ENCODE measurements at regions not wholly inside any gene's neighbourhood (a gene's known extent, or its start where the extent isn't known, plus 50 kb on each side); places are given as distances from the start of the nearest gene placed in this dataset.

- TF ChIP-seq, protein P1, sequence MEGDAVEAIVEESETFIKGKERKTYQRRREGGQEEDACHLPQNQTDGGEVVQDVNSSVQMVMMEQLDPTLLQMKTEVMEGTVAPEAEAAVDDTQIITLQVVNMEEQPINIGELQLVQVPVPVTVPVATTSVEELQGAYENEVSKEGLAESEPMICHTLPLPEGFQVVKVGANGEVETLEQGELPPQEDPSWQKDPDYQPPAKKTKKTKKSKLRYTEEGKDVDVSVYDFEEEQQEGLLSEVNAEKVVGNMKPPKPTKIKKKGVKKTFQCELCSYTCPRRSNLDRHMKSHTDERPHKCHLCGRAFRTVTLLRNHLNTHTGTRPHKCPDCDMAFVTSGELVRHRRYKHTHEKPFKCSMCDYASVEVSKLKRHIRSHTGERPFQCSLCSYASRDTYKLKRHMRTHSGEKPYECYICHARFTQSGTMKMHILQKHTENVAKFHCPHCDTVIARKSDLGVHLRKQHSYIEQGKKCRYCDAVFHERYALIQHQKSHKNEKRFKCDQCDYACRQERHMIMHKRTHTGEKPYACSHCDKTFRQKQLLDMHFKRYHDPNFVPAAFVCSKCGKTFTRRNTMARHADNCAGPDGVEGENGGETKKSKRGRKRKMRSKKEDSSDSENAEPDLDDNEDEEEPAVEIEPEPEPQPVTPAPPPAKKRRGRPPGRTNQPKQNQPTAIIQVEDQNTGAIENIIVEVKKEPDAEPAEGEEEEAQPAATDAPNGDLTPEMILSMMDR (IDR thresholded peaks at IDR 0.05 in 2 of 3, conservative IDR thresholded peaks at IDR 0.05 in 1 of 3; ENCODE audit: control insufficient read depth in 2 of 3, extremely low read depth in 1 of 3, insufficient read depth in 1 of 3, low read depth in 3 of 3, low read length in 3 of 3) = no peak
- TF ChIP-seq MAX (IDR thresholded peaks at IDR 0.05; ENCODE audit: low read depth, low read length) = no peak
- TF ChIP-seq PML (IDR thresholded peaks at IDR 0.05; ENCODE audit: low read length) = no peak
- no peak for TF ChIP-seq NFIC (IDR thresholded peaks at IDR 0.05; ENCODE audit: low read depth, low read length)
These were observed 135.3 kb downstream of the INSIG2 start for GRCh38 chr2:118223511-118223991.

Data from GM12878 (cell line).